HCT116 (cell line): ENCODE measurements at regions not wholly inside any gene's neighbourhood (a gene's known extent, or its start where the extent isn't known, plus 50 kb on each side); places are given as distances from the start of the nearest gene placed in this dataset.

Experiments
- ATAC-seq: fragments of 200-7000 bp; cut with Tn5 transposase; 2 replicates; pipeline ENCODE4 v1.9.1; 2020; ENCODE audit warnings: mild to moderate bottlenecking, moderate library complexity
- BruUV-seq: library from RNA; stranded (reverse); fragments of 400-500 nt; replicated peaks from 2 replicates; lab custom pipeline; 2021; lab: Mats Ljungman, UMichigan
- CTCF ChIA-PET: fragments of 300-600 bp; sonication (Branson Sonifier 250); formaldehyde crosslinking; loops from one replicate; lab custom pipeline; 2021; ENCODE audit warnings: antibody characterized with exemption; lab: Charles Lee
- POLR2A ChIA-PET: fragments of 300-600, 350-600 bp; sonication (Branson Sonifier 250); formaldehyde crosslinking; loops from one replicate; lab custom pipeline; 2021; ENCODE audit warnings: antibody characterized with exemption; lab: Charles Lee
- RAD21 ChIA-PET, 2 experiments: fragments of 300-600 bp; sonication (Branson Sonifier 250); formaldehyde crosslinking; loops; one replicate each; lab custom pipeline; 2023; ENCODE audit warnings: low total read pairs in 2 of 2; ENCODE audit not compliant: uncharacterized antibody in 2 of 2, unreplicated experiment in 2 of 2, low non-redundant PET in 1 of 2; lab: Charles Lee
- DNase-seq: peaks from one replicate; pipeline ENCODE4 v3.0.0-alpha.2; 2010; ENCODE audit warnings: low read depth, low spot score
- H2AFZ ChIP-seq: fragments of 200-600 bp; shearing (Covaris generic), sonication (generic); 2 replicates; pipeline ENCODE4 v1.6.1; 2017; ENCODE audit warnings: low read depth, mixed run types, mixed read lengths, antibody characterized with exemption, low read length; ENCODE audit not compliant: poor library complexity, severe bottlenecking
- H3K27ac ChIP-seq: 2 replicates; pipeline ENCODE4 v1.5.1; 2012; ENCODE audit warnings: low read depth, low read length
- H3K27me3 ChIP-seq: fragments of 200-600 bp; sonication (generic); 2 replicates; pipeline ENCODE4 v1.6.1; 2016; ENCODE audit warnings: mixed run types, low read length, mixed read lengths; ENCODE audit not compliant: insufficient read depth
- H3K36me3 ChIP-seq, 2 experiments: fragments of 200-500 bp in 1 of 2; fragments of 200-600 bp in 1 of 2; sonication (Bioruptor generic) in 1 of 2; sonication (generic) in 1 of 2; 2 replicates each; pipeline versions ENCODE4 v1.5.1 to v1.6.1; 2014 to 2016; ENCODE audit warnings: low read length in 2 of 2, inconsistent platforms in 1 of 2, mixed read lengths in 1 of 2, mixed run types in 1 of 2; ENCODE audit not compliant: insufficient read depth in 2 of 2, control insufficient read depth in 1 of 2
- H3K4me1 ChIP-seq, 2 experiments: fragments of 200-600 bp in 1 of 2; sonication (generic) in 1 of 2; 2 replicates each; pipeline versions ENCODE4 v1.5.1 to v1.6.1; 2012 to 2017; ENCODE audit warnings: low read length in 2 of 2, inconsistent platforms in 1 of 2, mild to moderate bottlenecking in 1 of 2, mixed read lengths in 1 of 2, mixed run types in 1 of 2, moderate library complexity in 1 of 2; ENCODE audit not compliant: insufficient read depth in 2 of 2, control insufficient read depth in 1 of 2
- H3K4me2 ChIP-seq: fragments of 200-600 bp; sonication (generic); 2 replicates; pipeline ENCODE4 v1.6.1; 2017; ENCODE audit warnings: mixed run types, low read length, mixed read lengths
- H3K4me3 ChIP-seq, 2 experiments: fragments of 200-600 bp in 1 of 2; sonication (generic) in 1 of 2; replicated peaks in 1 of 2; 2 replicates each; pipeline ENCODE4 v1.5.1; 2011 to 2016; ENCODE audit warnings: low read length in 2 of 2, control low read depth in 1 of 2, low read depth in 1 of 2, mild to moderate bottlenecking in 1 of 2, mixed read lengths in 1 of 2, mixed run types in 1 of 2
- H3K79me2 ChIP-seq: fragments of 200-600 bp; sonication (generic); 2 replicates; pipeline ENCODE4 v1.6.1; 2017; ENCODE audit warnings: mild to moderate bottlenecking, mixed run types, low read length, moderate library complexity, mixed read lengths; ENCODE audit not compliant: insufficient read depth
- H3K9ac ChIP-seq: fragments of 200-600 bp; sonication (generic); 2 replicates; pipeline ENCODE4 v1.6.1; 2016; ENCODE audit warnings: low read length, mixed read lengths
- H3K9me2 ChIP-seq: fragments of 200-600 bp; sonication (generic), shearing (Covaris generic); 2 replicates; pipeline ENCODE4 v1.6.1; 2017; ENCODE audit warnings: mixed run types, mild to moderate bottlenecking, moderate library complexity; ENCODE audit not compliant: insufficient read depth
- H3K9me3 ChIP-seq, 2 experiments: fragments of 200-500 bp in 1 of 2; fragments of 200-600 bp in 1 of 2; sonication (Bioruptor generic) in 1 of 2; sonication (generic) in 1 of 2; 2 replicates each; pipeline ENCODE4 v1.6.1; 2014 to 2017; ENCODE audit warnings: low read length in 2 of 2, mixed read lengths in 2 of 2, inconsistent platforms in 1 of 2, low read depth in 1 of 2, mild to moderate bottlenecking in 1 of 2, mixed run types in 1 of 2, moderate library complexity in 1 of 2; ENCODE audit not compliant: control insufficient read depth in 1 of 2, insufficient read depth in 1 of 2
- H4K20me1 ChIP-seq: fragments of 200-600 bp; sonication (generic), shearing (Covaris generic); 2 replicates; pipeline ENCODE4 v1.6.1; 2017; ENCODE audit warnings: mixed run types, mild to moderate bottlenecking, moderate library complexity; ENCODE audit not compliant: insufficient read depth
- CBX3 ChIP-seq: IDR thresholded peaks from 2 replicates; pipeline ENCODE4 v1.6.1; 2012; ENCODE audit warnings: low read depth
- CEBPB ChIP-seq: IDR thresholded peaks from 2 replicates; pipeline ENCODE4 v1.6.1; 2012; ENCODE audit warnings: low read depth
- EGR1 ChIP-seq: IDR thresholded peaks from 2 replicates; pipeline ENCODE4 v1.6.1; 2012; ENCODE audit warnings: low read depth
- ELF1 ChIP-seq: IDR thresholded peaks from 2 replicates; pipeline ENCODE4 v1.6.1; 2012; ENCODE audit warnings: low read depth, borderline replicate concordance
- EZH2 ChIP-seq: fragments of 200-600 bp; sonication (generic); IDR thresholded peaks from 2 replicates; pipeline ENCODE4 v1.6.1; 2017; ENCODE audit warnings: antibody characterized with exemption, mixed run types
- EZH2phosphoT487 ChIP-seq: fragments of 200-600 bp; IDR thresholded peaks from 2 replicates; pipeline ENCODE4 v1.6.1; 2018; ENCODE audit warnings: antibody characterized with exemption, borderline replicate concordance
- FOSL1 ChIP-seq: IDR thresholded peaks from 2 replicates; pipeline ENCODE4 v1.6.1; 2012; ENCODE audit warnings: low read depth
- JUND ChIP-seq: IDR thresholded peaks from 2 replicates; pipeline ENCODE4 v1.6.1; 2012
- MAX ChIP-seq: IDR thresholded peaks from 2 replicates; pipeline ENCODE4 v1.6.1; 2012
- POLR2A ChIP-seq: IDR thresholded peaks from 2 replicates; pipeline ENCODE4 v1.7.0; 2011; ENCODE audit warnings: borderline replicate concordance; ENCODE audit not compliant: insufficient read depth, insufficient read length; ENCODE audit errors: extremely low read depth
- POLR2AphosphoS5 ChIP-seq: IDR thresholded peaks from 2 replicates; pipeline ENCODE4 v1.6.1; 2011; ENCODE audit warnings: mild to moderate bottlenecking, low read depth, low read length, moderate library complexity
- RAD21 ChIP-seq: IDR thresholded peaks from 2 replicates; pipeline ENCODE4 v1.6.1; 2012; ENCODE audit warnings: low read depth, mild to moderate bottlenecking
- SP1 ChIP-seq: IDR thresholded peaks from 2 replicates; pipeline ENCODE4 v1.6.1; 2012; ENCODE audit warnings: low read depth
- TCF7L2 ChIP-seq: IDR thresholded peaks from 2 replicates; pipeline ENCODE4 v1.7.0; 2011; ENCODE audit warnings: borderline replicate concordance, inconsistent platforms; ENCODE audit not compliant: insufficient read depth, insufficient read length; ENCODE audit errors: extremely low read depth
- YY1 ChIP-seq: IDR thresholded peaks from 2 replicates; pipeline ENCODE4 v1.6.1; 2011; ENCODE audit warnings: low read length, low read depth, moderate library complexity, mild to moderate bottlenecking; ENCODE audit not compliant: insufficient replicate concordance; ENCODE audit errors: extremely low read depth
- ZBTB33 ChIP-seq: IDR thresholded peaks from 2 replicates; pipeline ENCODE4 v1.6.1; 2011; ENCODE audit warnings: mild to moderate bottlenecking, low read length, moderate library complexity; ENCODE audit not compliant: insufficient replicate concordance; ENCODE audit errors: extremely low read depth
- ZFX ChIP-seq: fragments of 450-650 bp; IDR thresholded peaks from 2 replicates; pipeline ENCODE4 v1.6.1; 2017
- ZNF274 ChIP-seq: fragments of 200-500 bp; sonication (Bioruptor generic); IDR thresholded peaks from 2 replicates; pipeline ENCODE4 v1.6.1; 2014; ENCODE audit warnings: mild to moderate bottlenecking, low read depth, low read length, inconsistent platforms
- intact Hi-C: fragments of 100-400 bp; cut with micrococcal nuclease; formaldehyde crosslinking; loops from 2 replicates; pipeline ENCODE4 v1.10.0; 2022
- TF ChIP-seq, protein P1 (sequence below): IDR thresholded peaks from 2 replicates; pipeline ENCODE4 v1.6.1; 2012
- TF ChIP-seq, protein P2 (sequence below), 3 experiments: fragments of 200-600 bp in 1 of 3; sonication (generic) in 1 of 3; IDR thresholded peaks in 2 of 3; conservative IDR thresholded peaks in 1 of 3; 2 replicates each; pipeline ENCODE4 v1.5.1; 2012 to 2017; ENCODE audit warnings: low read depth in 2 of 3, low read length in 2 of 3, antibody characterized with exemption in 1 of 3, borderline replicate concordance in 1 of 3, control low read depth in 1 of 3, mild to moderate bottlenecking in 1 of 3, mixed read lengths in 1 of 3, mixed run types in 1 of 3, moderate library complexity in 1 of 3; ENCODE audit not compliant: insufficient read depth in 1 of 3

DNA sequence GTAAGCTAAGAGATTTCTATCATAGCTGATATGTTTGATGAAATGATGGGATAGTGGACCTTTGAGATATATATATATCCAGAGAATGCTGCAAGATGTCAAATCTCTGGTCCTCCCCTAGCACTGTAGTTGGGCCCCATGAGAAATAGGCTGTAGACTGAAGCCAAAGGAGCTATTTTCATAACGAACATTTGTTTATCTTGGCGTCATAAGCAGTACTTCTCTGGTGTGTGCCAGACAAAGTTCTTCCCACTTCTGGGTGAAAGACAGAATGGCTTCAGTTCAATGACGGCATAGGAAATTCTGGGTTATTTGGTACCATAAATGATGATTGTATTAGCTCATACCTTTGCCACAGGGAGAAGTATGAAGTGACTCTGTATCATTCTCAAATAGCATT lies 534.3 kb downstream of the SOX5 start:
- no peak for ATAC-seq
- RAD21 ChIA-PET = no interaction called here

More for the DNA sequence above, 534.3 kb downstream of the SOX5 start:
- intact Hi-C loops = no loop called here
- Histone ChIP-seq H3K9me3 (peaks cover 0 to 22% of the 10 kb centered on the region in 2 experiments; a peak in 1 of 4 replicates), H3K9me2 (no peaks in the 10 kb centered on the region), H3K36me3 (no peaks in the 10 kb centered on the region), H2AFZ (no peak overlapping the region), H3K4me2 (no peak overlapping the region), H3K79me2 (no peaks in the 10 kb centered on the region), H3K27me3 (no peaks in the 10 kb centered on the region), H3K4me3 (no peak overlapping the region), H3K27ac (no peak overlapping the region), H3K9ac (no peak overlapping the region), H3K4me1 (no peaks in the 10 kb centered on the region), H4K20me1 (no peaks in the 10 kb centered on the region)
- TF ChIP-seq POLR2AphosphoS5 (no peak), ZFX (no peak), EZH2 (no peak), EGR1 (no peak), ZNF274 (no peak), CEBPB (no peak), POLR2A (no peak), EZH2phosphoT487 (no peak), SP1 (no peak), YY1 (no peak), MAX (no peak), JUND (no peak), TCF7L2 (no peak), RAD21 (no peak), CBX3 (no peak), ELF1 (no peak), ZBTB33 (no peak), FOSL1 (no peak)
- TF ChIP-seq, protein P1, sequence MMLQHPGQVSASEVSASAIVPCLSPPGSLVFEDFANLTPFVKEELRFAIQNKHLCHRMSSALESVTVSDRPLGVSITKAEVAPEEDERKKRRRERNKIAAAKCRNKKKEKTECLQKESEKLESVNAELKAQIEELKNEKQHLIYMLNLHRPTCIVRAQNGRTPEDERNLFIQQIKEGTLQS = no peak
- TF ChIP-seq, protein P2, sequence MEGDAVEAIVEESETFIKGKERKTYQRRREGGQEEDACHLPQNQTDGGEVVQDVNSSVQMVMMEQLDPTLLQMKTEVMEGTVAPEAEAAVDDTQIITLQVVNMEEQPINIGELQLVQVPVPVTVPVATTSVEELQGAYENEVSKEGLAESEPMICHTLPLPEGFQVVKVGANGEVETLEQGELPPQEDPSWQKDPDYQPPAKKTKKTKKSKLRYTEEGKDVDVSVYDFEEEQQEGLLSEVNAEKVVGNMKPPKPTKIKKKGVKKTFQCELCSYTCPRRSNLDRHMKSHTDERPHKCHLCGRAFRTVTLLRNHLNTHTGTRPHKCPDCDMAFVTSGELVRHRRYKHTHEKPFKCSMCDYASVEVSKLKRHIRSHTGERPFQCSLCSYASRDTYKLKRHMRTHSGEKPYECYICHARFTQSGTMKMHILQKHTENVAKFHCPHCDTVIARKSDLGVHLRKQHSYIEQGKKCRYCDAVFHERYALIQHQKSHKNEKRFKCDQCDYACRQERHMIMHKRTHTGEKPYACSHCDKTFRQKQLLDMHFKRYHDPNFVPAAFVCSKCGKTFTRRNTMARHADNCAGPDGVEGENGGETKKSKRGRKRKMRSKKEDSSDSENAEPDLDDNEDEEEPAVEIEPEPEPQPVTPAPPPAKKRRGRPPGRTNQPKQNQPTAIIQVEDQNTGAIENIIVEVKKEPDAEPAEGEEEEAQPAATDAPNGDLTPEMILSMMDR (IDR thresholded peaks at IDR 0.05 in 2 of 3, conservative IDR thresholded peaks at IDR 0.05 in 1 of 3; ENCODE audit: borderline replicate concordance in 1 of 3, insufficient read depth in 1 of 3, low read depth in 2 of 3, low read length in 2 of 3) = no peak
- BruUV-seq = no TSS peak
- DNase-seq = no peak
- POLR2A ChIA-PET = no interaction called here
- CTCF ChIA-PET = no interaction called here
